CD14-positive monocyte (primary cell): ENCODE measurements at regions not wholly inside any gene's neighbourhood (a gene's known extent, or its start where the extent isn't known, plus 50 kb on each side); places are given as distances from the start of the nearest gene placed in this dataset.
"Not testable (repeated sequence)": the region's sequence is repeated elsewhere in the genome, so short reads cannot be mapped to it uniquely, and the experiment has no call there.

Source experiments
- DNase-seq, 3 donors: peaks; one replicate each; pipeline ENCODE4 v3.0.0-alpha.2; 2011 to 2022
- H2AFZ ChIP-seq: 2 replicates; pipeline ENCODE4 v1.6.0; 2012; ENCODE audit warnings: mild to moderate bottlenecking, low read depth, low read length, inconsistent platforms; ENCODE audit not compliant: insufficient read depth, poor library complexity, severe bottlenecking
- H3K27ac ChIP-seq, 2 donors: 1 replicate in 1 of 2; 2 replicates in 1 of 2; pipeline ENCODE4 v1.5.1; 2012 to 2013; ENCODE audit warnings: low read length in 2 of 2, control low read depth in 1 of 2, inconsistent platforms in 1 of 2, low read depth in 1 of 2, mild to moderate bottlenecking in 1 of 2
- H3K27me3 ChIP-seq, 2 donors: one replicate each; pipeline versions ENCODE4 v1.6.0 to v1.6.1; 2011 to 2013; ENCODE audit warnings: low read length in 2 of 2; ENCODE audit not compliant: control insufficient read depth in 2 of 2, insufficient read depth in 2 of 2
- H3K36me3 ChIP-seq, 2 donors: replicated peaks in 1 of 2; 1 replicate in 1 of 2; 2 replicates in 1 of 2; pipeline versions ENCODE4 v1.5.1 to v1.6.1; 2012 to 2013; ENCODE audit warnings: low read length in 2 of 2, control low read depth in 1 of 2, inconsistent platforms in 1 of 2, mild to moderate bottlenecking in 1 of 2; ENCODE audit not compliant: insufficient read depth in 2 of 2, control insufficient read depth in 1 of 2
- H3K4me1 ChIP-seq, 2 donors: 1 replicate in 1 of 2; 2 replicates in 1 of 2; pipeline versions ENCODE4 v1.5.1 to v1.6.1; 2012 to 2013; ENCODE audit warnings: low read length in 2 of 2, control low read depth in 1 of 2, inconsistent platforms in 1 of 2, mild to moderate bottlenecking in 1 of 2, moderate library complexity in 1 of 2; ENCODE audit not compliant: insufficient read depth in 2 of 2, control insufficient read depth in 1 of 2
- H3K4me2 ChIP-seq: replicated peaks from 2 replicates; pipeline ENCODE3; 2012; ENCODE audit warnings: low read length, moderate library complexity, mild to moderate bottlenecking; ENCODE audit not compliant: poor library complexity, severe bottlenecking; ENCODE audit errors: extremely low read depth
- H3K4me3 ChIP-seq, 3 experiments: fragments of 200-600 bp in 1 of 3; sonication (generic) in 1 of 3; replicated peaks in 1 of 3; 1 replicate in 2 of 3; 2 replicates in 1 of 3; pipeline ENCODE4 v1.5.1; 2011 to 2013; ENCODE audit warnings: low read length in 3 of 3, mild to moderate bottlenecking in 3 of 3, control low read depth in 2 of 3, low read depth in 2 of 3, inconsistent platforms in 1 of 3, moderate library complexity in 1 of 3
- H3K79me2 ChIP-seq: 2 replicates; pipeline ENCODE4 v1.6.0; 2012; ENCODE audit warnings: mild to moderate bottlenecking, control low read depth, inconsistent platforms, low read length, moderate library complexity; ENCODE audit not compliant: insufficient read depth
- H3K9ac ChIP-seq: 2 replicates; pipeline ENCODE4 v1.6.0; 2017; ENCODE audit warnings: low read length, mild to moderate bottlenecking; ENCODE audit not compliant: insufficient read depth, poor library complexity, severe bottlenecking
- H3K9me3 ChIP-seq, 2 donors: replicated peaks in 1 of 2; 1 replicate in 1 of 2; 2 replicates in 1 of 2; pipeline versions ENCODE4 v1.5.1 to v1.6.1; 2012 to 2013; ENCODE audit warnings: low read length in 2 of 2, control low read depth in 1 of 2; ENCODE audit not compliant: control insufficient read depth in 1 of 2, insufficient read depth in 1 of 2
- H4K20me1 ChIP-seq: 2 replicates; pipeline ENCODE4 v1.6.0; 2012; ENCODE audit warnings: mild to moderate bottlenecking, low read length, control low read depth, moderate library complexity; ENCODE audit not compliant: insufficient read depth
- H3K27ac Mint-ChIP-seq, 7 donors: one replicate each; pipeline ENCODE4 v1.8.0; 2020; ENCODE audit warnings: mild to moderate bottlenecking in 7 of 7, mixed read lengths in 7 of 7, moderate library complexity in 6 of 7, inconsistent platforms in 2 of 7
- H3K27me3 Mint-ChIP-seq, 3 donors: one replicate each; pipeline ENCODE4 v1.8.0; 2021 to 2022; ENCODE audit warnings: low read depth in 3 of 3, mild to moderate bottlenecking in 3 of 3, mixed read lengths in 3 of 3, moderate library complexity in 3 of 3, inconsistent platforms in 1 of 3
- H3K36me3 Mint-ChIP-seq, 2 donors: one replicate each; pipeline ENCODE4 v1.8.0; 2020; ENCODE audit warnings: mixed read lengths in 2 of 2, inconsistent platforms in 1 of 2, mild to moderate bottlenecking in 1 of 2
- H3K4me1 Mint-ChIP-seq: one replicate; pipeline ENCODE4 v1.8.0; 2020; ENCODE audit warnings: mild to moderate bottlenecking, mixed read lengths
- H3K4me3 Mint-ChIP-seq, 2 donors: one replicate each; pipeline ENCODE4 v1.8.0; 2020; ENCODE audit warnings: mild to moderate bottlenecking in 2 of 2, mixed read lengths in 2 of 2, moderate library complexity in 1 of 2
- H3K9me3 Mint-ChIP-seq, 7 donors: one replicate each; pipeline ENCODE4 v1.8.0; 2020 to 2022; ENCODE audit warnings: mixed read lengths in 7 of 7, mild to moderate bottlenecking in 6 of 7, moderate library complexity in 6 of 7, inconsistent platforms in 2 of 7
- WGBS: methylation state at CpG from one replicate; pipeline ENCODE4 v1.1.5; 2013; ENCODE audit warnings: missing lambda C conversion rate; ENCODE audit not compliant: insufficient coverage; 5-methylcytosine and 5-hydroxymethylcytosine counted together
- intact Hi-C, 2 donors: fragments of 100-400 bp; cut with micrococcal nuclease; formaldehyde crosslinking; loops; one replicate each; pipeline versions ENCODE4 v1.15.0 to v1.15.1; 2023
- TF ChIP-seq, protein P1 (sequence below): fragments of 200-600 bp; IDR thresholded peaks from one replicate; pipeline ENCODE4 v1.8.0; 2022; ENCODE audit warnings: antibody characterized with exemption, mild to moderate bottlenecking

DNA sequence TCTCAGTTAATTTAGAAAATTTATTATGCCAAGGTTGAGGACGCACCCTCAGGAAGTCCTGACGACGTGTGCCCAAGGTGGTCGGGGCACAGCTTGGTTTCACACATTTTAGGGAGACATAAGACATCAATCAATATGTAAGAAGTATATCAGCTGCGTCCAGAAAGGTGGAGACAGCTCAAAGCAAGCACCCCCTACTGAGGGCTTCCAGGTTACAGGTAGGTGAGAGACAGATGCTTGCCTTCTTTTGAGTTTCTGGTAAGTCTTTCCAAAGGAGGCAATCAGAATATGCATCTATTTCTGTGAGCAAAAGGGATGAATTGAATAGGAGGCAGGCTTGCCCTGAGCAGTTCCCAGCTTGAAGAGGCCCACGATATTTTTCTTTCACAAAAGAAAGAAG, 614.3 kb downstream of the XPNPEP1 start:
- H3K4me2 ChIP-seq, result no peak overlapping the region
- Mint-ChIP-seq H3K36me3 (no peaks in the 10 kb centered on the region), H3K4me1 (no peaks in the 10 kb centered on the region), H3K27me3 (no peaks in the 10 kb centered on the region), H3K27ac (no peak overlapping the region), H3K4me3 (no peak overlapping the region), H3K9me3 (peaks cover 0 to 6% (median 2%) of the 10 kb centered on the region in 7 donors)
- H3K27me3 ChIP-seq, result no peaks in the 10 kb centered on the region
- DNase-seq, result no peak
- intact Hi-C loops, result no loop called here
- no peak overlapping the region for H3K9ac ChIP-seq
- H4K20me1 ChIP-seq, result no peaks in the 10 kb centered on the region
- 38% methylated on average over 2 of the region's 6 CpGs for WGBS
- TF ChIP-seq, protein P1, sequence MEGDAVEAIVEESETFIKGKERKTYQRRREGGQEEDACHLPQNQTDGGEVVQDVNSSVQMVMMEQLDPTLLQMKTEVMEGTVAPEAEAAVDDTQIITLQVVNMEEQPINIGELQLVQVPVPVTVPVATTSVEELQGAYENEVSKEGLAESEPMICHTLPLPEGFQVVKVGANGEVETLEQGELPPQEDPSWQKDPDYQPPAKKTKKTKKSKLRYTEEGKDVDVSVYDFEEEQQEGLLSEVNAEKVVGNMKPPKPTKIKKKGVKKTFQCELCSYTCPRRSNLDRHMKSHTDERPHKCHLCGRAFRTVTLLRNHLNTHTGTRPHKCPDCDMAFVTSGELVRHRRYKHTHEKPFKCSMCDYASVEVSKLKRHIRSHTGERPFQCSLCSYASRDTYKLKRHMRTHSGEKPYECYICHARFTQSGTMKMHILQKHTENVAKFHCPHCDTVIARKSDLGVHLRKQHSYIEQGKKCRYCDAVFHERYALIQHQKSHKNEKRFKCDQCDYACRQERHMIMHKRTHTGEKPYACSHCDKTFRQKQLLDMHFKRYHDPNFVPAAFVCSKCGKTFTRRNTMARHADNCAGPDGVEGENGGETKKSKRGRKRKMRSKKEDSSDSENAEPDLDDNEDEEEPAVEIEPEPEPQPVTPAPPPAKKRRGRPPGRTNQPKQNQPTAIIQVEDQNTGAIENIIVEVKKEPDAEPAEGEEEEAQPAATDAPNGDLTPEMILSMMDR, result no peak
- H3K27ac ChIP-seq, result no peak overlapping the region
- no peaks in the 10 kb centered on the region for H3K36me3 ChIP-seq
- H3K4me3 ChIP-seq, result no peak overlapping the region
- no peaks in the 10 kb centered on the region for H3K79me2 ChIP-seq
- H3K9me3 ChIP-seq, result no peaks in the 10 kb centered on the region
- H3K4me1 ChIP-seq, result no peaks in the 10 kb centered on the region
- no peak overlapping the region for H2AFZ ChIP-seq

DNA sequence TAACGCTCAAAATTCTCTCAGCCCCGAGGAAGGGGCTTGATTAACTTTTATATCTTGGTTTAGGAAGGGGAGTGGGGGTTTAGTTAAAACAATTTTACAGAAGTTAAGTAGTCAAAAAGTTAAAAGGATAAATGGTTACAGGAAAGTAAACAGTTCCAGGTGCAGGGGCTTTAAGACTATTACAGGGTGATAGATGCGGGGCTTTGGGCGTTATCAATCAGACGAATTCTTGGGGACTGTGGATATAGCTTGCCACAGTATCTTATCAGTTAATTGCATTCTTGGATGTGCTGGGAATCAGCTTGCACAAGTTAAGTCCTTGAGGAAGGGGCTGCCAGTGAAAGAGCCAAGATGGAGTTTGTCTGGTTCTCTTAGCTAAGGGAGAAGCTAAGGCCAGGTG, 616.2 kb downstream of the XPNPEP1 start:
- 91% methylated on average over 5 of the region's 5 CpGs for WGBS
- H3K9ac ChIP-seq, H3K4me1 Mint-ChIP-seq, H3K79me2 ChIP-seq, H2AFZ ChIP-seq, H3K4me3 ChIP-seq, H3K9me3 ChIP-seq, H3K36me3 ChIP-seq, H3K27me3 Mint-ChIP-seq, DNase-seq, H3K4me2 ChIP-seq, H4K20me1 ChIP-seq, H3K4me1 ChIP-seq, H3K4me3 Mint-ChIP-seq, H3K27ac ChIP-seq, H3K27ac Mint-ChIP-seq, H3K9me3 Mint-ChIP-seq, H3K36me3 Mint-ChIP-seq, H3K27me3 ChIP-seq, intact Hi-C loops: not testable (repeated sequence)
